SK-N-SH (cell line): ENCODE measurements at regions not wholly inside any gene's neighbourhood (a gene's known extent, or its start where the extent isn't known, plus 50 kb on each side); places are given as distances from the start of the nearest gene placed in this dataset.

Experiments used
- CTCF ChIA-PET: fragments of 300-600, 350-600 bp; formaldehyde crosslinking; extraction: SDS; loops from one replicate; lab custom pipeline; 2021; lab: Yijun Ruan, JAX
- POLR2A ChIA-PET: fragments of 350-600 bp; sonication (Branson Sonifier 250); formaldehyde crosslinking; extraction: SDS; loops from one replicate; lab custom pipeline; 2020; ENCODE audit warnings: antibody characterized with exemption, inconsistent platforms; lab: Yijun Ruan, JAX
- DNase-seq: peaks from one replicate; pipeline ENCODE4 v3.0.0; 2012
- H2AFZ ChIP-seq: fragments of 200-600 bp; sonication (generic); 2 replicates; pipeline ENCODE4 v1.8.1; 2016; ENCODE audit warnings: antibody characterized with exemption, mild to moderate bottlenecking, low read depth
- H3F3A ChIP-seq: fragments of 200-600 bp; sonication (generic); replicated peaks from 2 replicates; pipeline ENCODE3; 2016; ENCODE audit warnings: antibody characterized with exemption, mild to moderate bottlenecking; ENCODE audit not compliant: insufficient read depth
- H3K27ac ChIP-seq, 2 experiments: fragments of 200-500 bp in 1 of 2; fragments of 200-600 bp in 1 of 2; sonication (Bioruptor generic) in 1 of 2; sonication (generic), shearing (Covaris generic) in 1 of 2; 2 replicates each; pipeline versions ENCODE4 v1.5.1 to v1.6.1; 2014 to 2016; ENCODE audit warnings: low read depth in 2 of 2, inconsistent platforms in 1 of 2, low read length in 1 of 2, mild to moderate bottlenecking in 1 of 2, mixed read lengths in 1 of 2
- H3K27me3 ChIP-seq: fragments of 200-600 bp; sonication (generic), shearing (Covaris generic); 2 replicates; pipeline ENCODE4 v1.6.1; 2016; ENCODE audit warnings: mixed run types; ENCODE audit not compliant: insufficient read depth
- H3K36me3 ChIP-seq, 2 experiments: fragments of 200-500 bp in 1 of 2; fragments of 200-600 bp in 1 of 2; sonication (Bioruptor generic) in 1 of 2; sonication (generic) in 1 of 2; replicated peaks in 1 of 2; 2 replicates each; pipeline versions ENCODE3 to v1.5.1; 2014 to 2016; ENCODE audit warnings: low read length in 1 of 2, mild to moderate bottlenecking in 1 of 2; ENCODE audit not compliant: insufficient read depth in 2 of 2, control insufficient read depth in 1 of 2
- H3K4me1 ChIP-seq, 2 experiments: fragments of 200-500 bp in 1 of 2; fragments of 200-600 bp in 1 of 2; sonication (Bioruptor generic) in 1 of 2; sonication (generic), shearing (Covaris generic) in 1 of 2; 2 replicates each; pipeline versions ENCODE4 v1.5.1 to v1.6.1; 2014 to 2016; ENCODE audit warnings: low read depth in 1 of 2, low read length in 1 of 2, mixed run types in 1 of 2; ENCODE audit not compliant: insufficient read depth in 2 of 2, control insufficient read depth in 1 of 2
- H3K4me2 ChIP-seq: fragments of 200-600 bp; sonication (generic), shearing (Covaris generic); 2 replicates; pipeline ENCODE4 v1.6.1; 2017; ENCODE audit warnings: mixed run types
- H3K4me3 ChIP-seq, 2 experiments: fragments of 200-500 bp in 1 of 2; fragments of 200-600 bp in 1 of 2; sonication (Bioruptor generic) in 1 of 2; sonication (generic), shearing (Covaris generic) in 1 of 2; 2 replicates each; pipeline versions ENCODE4 v1.5.1 to v1.8.1; 2014 to 2016; ENCODE audit warnings: low read depth in 2 of 2, inconsistent platforms in 1 of 2, low read length in 1 of 2, mild to moderate bottlenecking in 1 of 2, mixed read lengths in 1 of 2, moderate library complexity in 1 of 2
- H3K79me2 ChIP-seq: fragments of 200-600 bp; sonication (generic); 2 replicates; pipeline ENCODE4 v1.8.1; 2017; ENCODE audit warnings: mild to moderate bottlenecking; ENCODE audit not compliant: insufficient read depth
- H3K9ac ChIP-seq: fragments of 200-600 bp; sonication (generic); 2 replicates; pipeline ENCODE4 v1.6.1; 2017; ENCODE audit warnings: mixed run types
- H3K9me2 ChIP-seq: fragments of 200-600 bp; sonication (generic); 2 replicates; pipeline ENCODE4 v1.6.1; 2017; ENCODE audit warnings: mixed run types
- H3K9me3 ChIP-seq: fragments of 200-600 bp; sonication (generic); 2 replicates; pipeline ENCODE4 v1.6.1; 2017; ENCODE audit warnings: mixed run types, mild to moderate bottlenecking, moderate library complexity
- H4K20me1 ChIP-seq: fragments of 200-600 bp; sonication (generic); 2 replicates; pipeline ENCODE4 v1.6.1; 2017; ENCODE audit warnings: mild to moderate bottlenecking, mixed run types; ENCODE audit not compliant: insufficient read depth
- CTCF ChIP-seq: fragments of 200-600 bp; sonication (generic); IDR thresholded peaks from 2 replicates; pipeline ENCODE4 v1.6.1; 2017; ENCODE audit warnings: antibody characterized with exemption, mild to moderate bottlenecking, moderate library complexity
- ELF1 ChIP-seq: IDR thresholded peaks from 2 replicates; pipeline ENCODE4 v1.4.0; 2012
- EP300 ChIP-seq, 2 experiments: IDR thresholded peaks; 2 replicates each; pipeline versions ENCODE4 v1.4.0 to v1.6.1; 2012; ENCODE audit warnings: borderline replicate concordance in 1 of 2, low read depth in 1 of 2, low read length in 1 of 2
- FOSL2 ChIP-seq: IDR thresholded peaks from 2 replicates; pipeline ENCODE4 v1.4.0; 2012; ENCODE audit warnings: low read depth, mild to moderate bottlenecking, moderate library complexity, borderline replicate concordance
- JUND ChIP-seq: IDR thresholded peaks from 2 replicates; pipeline ENCODE4 v1.4.0; 2012
- MEF2A ChIP-seq: IDR thresholded peaks from 2 replicates; pipeline ENCODE4 v1.4.0; 2012; ENCODE audit warnings: low read depth, borderline replicate concordance
- MXI1 ChIP-seq: IDR thresholded peaks from 2 replicates; pipeline ENCODE4 v1.6.1; 2012; ENCODE audit warnings: mild to moderate bottlenecking, low read depth, low read length, improper control_type of control experiment
- NFIC ChIP-seq: IDR thresholded peaks from 2 replicates; pipeline ENCODE4 v1.4.0; 2012; ENCODE audit warnings: borderline replicate concordance
- POLR2AphosphoS5 ChIP-seq: IDR thresholded peaks from 2 replicates; pipeline ENCODE4 v1.6.1; 2012; ENCODE audit warnings: low read depth, low read length
- RAD21 ChIP-seq: IDR thresholded peaks from 2 replicates; pipeline ENCODE4 v1.6.1; 2012; ENCODE audit warnings: mild to moderate bottlenecking, low read length
- RCOR1 ChIP-seq: fragments of 150-350 bp; IDR thresholded peaks from 2 replicates; pipeline ENCODE4 v1.6.1; 2017; ENCODE audit warnings: antibody characterized with exemption, low read length
- RFX5 ChIP-seq: IDR thresholded peaks from 2 replicates; pipeline ENCODE4 v1.6.1; 2012; ENCODE audit warnings: mild to moderate bottlenecking, improper control_type of control experiment, low read length
- RXRA ChIP-seq: IDR thresholded peaks from 2 replicates; pipeline ENCODE4 v1.4.0; 2012; ENCODE audit warnings: low read depth, mild to moderate bottlenecking, borderline replicate concordance
- SMC3 ChIP-seq: IDR thresholded peaks from 2 replicates; pipeline ENCODE4 v1.6.1; 2012; ENCODE audit warnings: low read depth, low read length, improper control_type of control experiment
- TCF12 ChIP-seq: IDR thresholded peaks from 2 replicates; pipeline ENCODE4 v1.4.0; 2012
- TEAD4 ChIP-seq: IDR thresholded peaks from 2 replicates; pipeline ENCODE4 v1.4.0; 2012; ENCODE audit warnings: mild to moderate bottlenecking, borderline replicate concordance; ENCODE audit not compliant: insufficient read depth
- USF2 ChIP-seq: fragments of 150-350 bp; IDR thresholded peaks from 2 replicates; pipeline ENCODE4 v1.6.1; 2017; ENCODE audit warnings: antibody characterized with exemption, low read length, low read depth, borderline replicate concordance
- YY1 ChIP-seq: IDR thresholded peaks from 2 replicates; pipeline ENCODE4 v1.4.0; 2012; ENCODE audit warnings: low read depth, mild to moderate bottlenecking
- ZBTB33 ChIP-seq: IDR thresholded peaks from 2 replicates; pipeline ENCODE4 v1.4.0; 2012; ENCODE audit warnings: low read depth, borderline replicate concordance
- WGBS: methylation state at CpG from one replicate; pipeline ENCODE4 v1.1.6; 2017; ENCODE audit warnings: low lambda C conversion rate; 5-methylcytosine and 5-hydroxymethylcytosine counted together
- TF ChIP-seq, protein P1 (sequence below): IDR thresholded peaks from 2 replicates; pipeline ENCODE4; 2012

GRCh38 chr2:189367343-189367742, 73.9 kb upstream of the WDR75 start (continued):
- TF ChIP-seq, protein P1, sequence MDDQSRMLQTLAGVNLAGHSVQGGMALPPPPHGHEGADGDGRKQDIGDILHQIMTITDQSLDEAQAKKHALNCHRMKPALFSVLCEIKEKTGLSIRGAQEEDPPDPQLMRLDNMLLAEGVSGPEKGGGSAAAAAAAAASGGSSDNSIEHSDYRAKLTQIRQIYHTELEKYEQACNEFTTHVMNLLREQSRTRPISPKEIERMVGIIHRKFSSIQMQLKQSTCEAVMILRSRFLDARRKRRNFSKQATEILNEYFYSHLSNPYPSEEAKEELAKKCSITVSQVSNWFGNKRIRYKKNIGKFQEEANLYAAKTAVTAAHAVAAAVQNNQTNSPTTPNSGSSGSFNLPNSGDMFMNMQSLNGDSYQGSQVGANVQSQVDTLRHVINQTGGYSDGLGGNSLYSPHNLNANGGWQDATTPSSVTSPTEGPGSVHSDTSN: no peak; the same call in 1 of the 2 replicates
- TF ChIP-seq MXI1 (no peak), ZBTB33 (no peak), EP300 (IDR thresholded peaks at IDR 0.05; ENCODE audit: borderline replicate concordance in 1 of 2, low read depth in 1 of 2, low read length in 1 of 2) (no peak), RXRA (no peak), USF2 (no peak), YY1 (no peak), CTCF (no peak), ELF1 (no peak), RFX5 (no peak), MEF2A (no peak)

DNA sequence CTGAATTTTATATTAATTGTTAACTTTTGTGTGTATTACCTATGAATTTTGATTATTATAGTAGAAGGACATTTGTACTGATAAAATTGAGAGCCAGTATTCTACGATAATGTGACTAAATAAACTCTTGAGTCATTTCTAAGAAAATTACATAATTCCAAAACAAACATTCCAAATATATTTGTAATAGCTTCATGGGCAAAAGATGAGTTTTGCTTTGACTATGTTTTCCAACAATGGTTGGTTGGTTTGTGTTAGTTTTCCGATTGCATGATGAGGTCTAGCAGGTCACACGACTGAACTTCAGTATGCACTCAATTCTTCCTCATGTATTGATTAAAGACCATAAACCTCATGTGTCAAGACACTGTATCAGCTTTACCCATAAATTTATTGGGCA, 71.7 kb upstream of the WDR75 start:
- 56% methylated on average over 3 of the region's 3 CpGs for WGBS
- no peaks in the 10 kb centered on the region for H3K27me3 ChIP-seq
- H3F3A ChIP-seq: peaks cover 37% of the 10 kb centered on the region
- no peaks in the 10 kb centered on the region for H3K9me2 ChIP-seq
- H3K9me3 ChIP-seq: no peaks in the 10 kb centered on the region
- TF ChIP-seq RXRA (peak; percentile 24; the same call in 1 of the 2 replicates), RAD21 (no peak), TCF12 (peak; percentile 74), EP300 (IDR thresholded peaks at IDR 0.05; ENCODE audit: borderline replicate concordance in 1 of 2, low read depth in 1 of 2, low read length in 1 of 2) (peak in 1 of 2 experiments; percentile 63; a peak in 1 of 4 replicates), RFX5 (no peak), NFIC (peak; percentile 35; the same call in 1 of the 2 replicates), POLR2AphosphoS5 (no peak), TEAD4 (peak; percentile 51; the same call in 1 of the 2 replicates), MEF2A (peak; percentile 9; the same call in 1 of the 2 replicates), RCOR1 (no peak), SMC3 (no peak), FOSL2 (peak; percentile 57; the same call in 1 of the 2 replicates), JUND (peak; percentile 55; the same call in 1 of the 2 replicates)
- TF ChIP-seq, protein P1: peak; percentile 39
- no peaks in the 10 kb centered on the region for H4K20me1 ChIP-seq
- ChIA-PET CTCF (no interaction called here), POLR2A (no interaction called here)
- DNase-seq: no peak
- H3K4me3 ChIP-seq: no peak overlapping the region
- no peaks in the 10 kb centered on the region for H3K79me2 ChIP-seq
- peak overlapping the region; percentile 16; the same call in 1 of the 2 replicates for H3K4me2 ChIP-seq
- no peaks in the 10 kb centered on the region for H3K36me3 ChIP-seq
- peak overlapping the region; percentile 16; the same call in 1 of the 2 replicates for H2AFZ ChIP-seq
- peak overlapping the region in 1 of 2 experiments; percentile 91; a peak in 2 of 4 replicates for H3K27ac ChIP-seq
- peaks cover 0 to 29% of the 10 kb centered on the region in 2 experiments; a peak in 3 of 4 replicates for H3K4me1 ChIP-seq
- H3K9ac ChIP-seq: peak overlapping the region; percentile 29; the same call in 1 of the 2 replicates
